ENCODE measurements at regions not wholly inside any gene's neighbourhood (a gene's known extent, or its start where the extent isn't known, plus 50 kb on each side); places are given as distances from the start of the nearest gene placed in this dataset.
A peak's percentile ranks its signal among the peaks of the same experiment; 100 is the strongest.

DNA sequence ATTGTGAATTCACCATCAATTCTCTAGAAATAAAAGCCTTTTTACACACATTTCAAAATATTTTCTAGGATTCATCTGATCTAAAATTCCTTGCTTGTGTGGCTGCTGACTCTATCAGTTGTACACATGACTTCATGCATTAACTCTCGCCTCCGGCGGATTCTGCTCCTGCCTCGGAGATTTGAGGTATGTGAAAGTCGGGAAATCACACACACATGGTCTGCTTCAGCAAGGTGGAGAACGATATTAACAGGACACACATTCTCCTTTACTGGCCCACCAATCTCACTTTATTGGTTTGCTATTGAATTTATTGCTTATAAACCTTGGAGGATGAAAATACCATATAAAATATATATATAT is 855.7 kb downstream of the SLITRK5 start:
- no peak for ATAC-seq
- POLR2A ChIA-PET = no interaction called here
- Mint-ChIP-seq H3K4me1 (peaks cover 20% of the 10 kb centered on the region), H3K4me3 (no peak overlapping the region), H3K27me3 (ENCODE audit: low read depth) (no peaks in the 10 kb centered on the region; the same call in 1 of the 2 replicates), H3K27ac (peak overlapping the region; percentile 97), H3K36me3 (peaks cover 36% of the 10 kb centered on the region), H3K9me3 (peaks cover 39% of the 10 kb centered on the region)
- DNase-seq (ENCODE audit: low spot score) = no peak
- CTCF ChIA-PET = no interaction called here
- TF ChIP-seq SMAD4 (CRISPR knock-in tag; IDR thresholded peaks at IDR 0.05) (no peak), GABPB1 (CRISPR knock-in tag; IDR thresholded peaks at IDR 0.05) (no peak), ZNF317 (CRISPR knock-in tag; IDR thresholded peaks at IDR 0.05; ENCODE audit: borderline replicate concordance, low read depth) (no peak), NFYB (CRISPR knock-in tag; conservative IDR thresholded peaks at IDR 0.05; ENCODE audit: low read depth) (no peak), ATF1 (CRISPR knock-in tag; IDR thresholded peaks at IDR 0.05) (no peak), KAT7 (CRISPR knock-in tag; IDR thresholded peaks at IDR 0.05; ENCODE audit: borderline replicate concordance) (no peak), MXD4 (CRISPR knock-in tag; IDR thresholded peaks at IDR 0.05; ENCODE audit: borderline replicate concordance) (no peak), EMX1 (CRISPR knock-in tag; IDR thresholded peaks at IDR 0.05) (no peak), ZNF138 (CRISPR knock-in tag; conservative IDR thresholded peaks at IDR 0.05) (no peak)
- TF ChIP-seq, protein P1, sequence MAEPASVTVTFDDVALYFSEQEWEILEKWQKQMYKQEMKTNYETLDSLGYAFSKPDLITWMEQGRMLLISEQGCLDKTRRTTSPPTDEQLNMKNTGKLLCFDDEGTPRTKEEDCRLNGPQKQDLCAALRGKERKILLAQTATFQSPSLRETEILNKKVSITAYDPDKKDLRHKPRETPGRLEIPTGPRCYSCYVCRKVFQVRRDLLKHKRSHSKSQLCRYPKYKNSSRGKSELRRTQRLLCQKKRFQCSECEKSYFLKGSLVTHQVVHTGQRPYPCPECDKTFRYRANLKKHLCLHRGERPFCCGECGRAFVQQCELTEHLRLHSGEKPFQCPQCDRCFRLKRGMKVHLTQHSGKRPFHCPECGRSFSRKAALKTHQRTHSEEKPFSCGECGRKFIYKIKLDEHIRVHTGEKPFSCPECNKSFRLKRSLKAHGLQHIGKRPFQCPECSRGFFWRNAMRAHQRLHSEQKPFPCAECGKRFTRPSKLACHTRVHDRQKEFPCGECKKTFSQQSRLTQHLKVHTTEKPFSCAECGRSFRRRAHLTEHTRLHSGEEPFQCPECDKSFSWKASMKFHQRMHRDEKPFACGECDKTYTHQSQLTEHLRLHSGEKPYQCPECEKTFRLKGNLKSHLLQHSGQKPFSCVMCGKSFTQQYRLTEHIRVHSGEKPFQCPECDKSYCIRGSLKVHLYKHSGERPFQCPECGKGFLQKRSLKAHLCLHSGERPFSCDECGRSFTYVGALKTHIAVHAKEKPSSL (CRISPR knock-in tag; conservative IDR thresholded peaks at IDR 0.05) = no peak

GRCh38 chr13:88541994-88542393 is 870.8 kb downstream of the SLITRK5 start:
- no peak overlapping the region for H3K27ac Mint-ChIP-seq
- no peaks in the 10 kb centered on the region for H3K36me3 Mint-ChIP-seq
- CTCF ChIA-PET = no interaction called here
- DNase-seq (ENCODE audit: low spot score) (no peak), ATAC-seq (no peak)
- no peak overlapping the region for H3K4me3 Mint-ChIP-seq
- no peaks in the 10 kb centered on the region; the same call in 1 of the 2 replicates for H3K9me3 Mint-ChIP-seq
- POLR2A ChIA-PET = no interaction called here
- H3K4me1 Mint-ChIP-seq = no peaks in the 10 kb centered on the region
- H3K27me3 Mint-ChIP-seq (ENCODE audit: low read depth) = no peaks in the 10 kb centered on the region
- TF ChIP-seq RELA (CRISPR knock-in tag; IDR thresholded peaks at IDR 0.05; ENCODE audit: borderline replicate concordance) (no peak), TCF7 (CRISPR knock-in tag; IDR thresholded peaks at IDR 0.05; ENCODE audit: low read depth) (no peak), ATF2 (CRISPR knock-in tag; IDR thresholded peaks at IDR 0.05; ENCODE audit: borderline replicate concordance, low read depth) (no peak), EMX1 (CRISPR knock-in tag; IDR thresholded peaks at IDR 0.05) (no peak), ELF4 (CRISPR knock-in tag; IDR thresholded peaks at IDR 0.05; ENCODE audit: low read depth) (no peak), ZNF232 (CRISPR knock-in tag; IDR thresholded peaks at IDR 0.05) (no peak), NR3C1 (CRISPR knock-in tag; conservative IDR thresholded peaks at IDR 0.05; ENCODE audit: low read depth) (no peak), GTF2I (CRISPR knock-in tag; conservative IDR thresholded peaks at IDR 0.05) (no peak)
- TF ChIP-seq, protein P2, sequence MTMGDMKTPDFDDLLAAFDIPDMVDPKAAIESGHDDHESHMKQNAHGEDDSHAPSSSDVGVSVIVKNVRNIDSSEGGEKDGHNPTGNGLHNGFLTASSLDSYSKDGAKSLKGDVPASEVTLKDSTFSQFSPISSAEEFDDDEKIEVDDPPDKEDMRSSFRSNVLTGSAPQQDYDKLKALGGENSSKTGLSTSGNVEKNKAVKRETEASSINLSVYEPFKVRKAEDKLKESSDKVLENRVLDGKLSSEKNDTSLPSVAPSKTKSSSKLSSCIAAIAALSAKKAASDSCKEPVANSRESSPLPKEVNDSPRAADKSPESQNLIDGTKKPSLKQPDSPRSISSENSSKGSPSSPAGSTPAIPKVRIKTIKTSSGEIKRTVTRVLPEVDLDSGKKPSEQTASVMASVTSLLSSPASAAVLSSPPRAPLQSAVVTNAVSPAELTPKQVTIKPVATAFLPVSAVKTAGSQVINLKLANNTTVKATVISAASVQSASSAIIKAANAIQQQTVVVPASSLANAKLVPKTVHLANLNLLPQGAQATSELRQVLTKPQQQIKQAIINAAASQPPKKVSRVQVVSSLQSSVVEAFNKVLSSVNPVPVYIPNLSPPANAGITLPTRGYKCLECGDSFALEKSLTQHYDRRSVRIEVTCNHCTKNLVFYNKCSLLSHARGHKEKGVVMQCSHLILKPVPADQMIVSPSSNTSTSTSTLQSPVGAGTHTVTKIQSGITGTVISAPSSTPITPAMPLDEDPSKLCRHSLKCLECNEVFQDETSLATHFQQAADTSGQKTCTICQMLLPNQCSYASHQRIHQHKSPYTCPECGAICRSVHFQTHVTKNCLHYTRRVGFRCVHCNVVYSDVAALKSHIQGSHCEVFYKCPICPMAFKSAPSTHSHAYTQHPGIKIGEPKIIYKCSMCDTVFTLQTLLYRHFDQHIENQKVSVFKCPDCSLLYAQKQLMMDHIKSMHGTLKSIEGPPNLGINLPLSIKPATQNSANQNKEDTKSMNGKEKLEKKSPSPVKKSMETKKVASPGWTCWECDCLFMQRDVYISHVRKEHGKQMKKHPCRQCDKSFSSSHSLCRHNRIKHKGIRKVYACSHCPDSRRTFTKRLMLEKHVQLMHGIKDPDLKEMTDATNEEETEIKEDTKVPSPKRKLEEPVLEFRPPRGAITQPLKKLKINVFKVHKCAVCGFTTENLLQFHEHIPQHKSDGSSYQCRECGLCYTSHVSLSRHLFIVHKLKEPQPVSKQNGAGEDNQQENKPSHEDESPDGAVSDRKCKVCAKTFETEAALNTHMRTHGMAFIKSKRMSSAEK (CRISPR knock-in tag; IDR thresholded peaks at IDR 0.05; ENCODE audit: borderline replicate concordance) = no peak
- TF ChIP-seq, protein P3, sequence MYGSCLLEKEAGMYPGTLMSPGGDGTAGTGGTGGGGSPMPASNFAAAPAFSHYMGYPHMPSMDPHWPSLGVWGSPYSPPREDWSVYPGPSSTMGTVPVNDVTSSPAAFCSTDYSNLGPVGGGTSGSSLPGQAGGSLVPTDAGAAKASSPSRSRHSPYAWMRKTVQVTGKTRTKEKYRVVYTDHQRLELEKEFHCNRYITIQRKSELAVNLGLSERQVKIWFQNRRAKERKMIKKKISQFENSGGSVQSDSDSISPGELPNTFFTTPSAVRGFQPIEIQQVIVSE (CRISPR knock-in tag; IDR thresholded peaks at IDR 0.05; ENCODE audit: borderline replicate concordance) = no peak
